ENCODE measurements at regions not wholly inside any gene's neighbourhood (a gene's known extent, or its start where the extent isn't known, plus 50 kb on each side); places are given as distances from the start of the nearest gene placed in this dataset.

DNA sequence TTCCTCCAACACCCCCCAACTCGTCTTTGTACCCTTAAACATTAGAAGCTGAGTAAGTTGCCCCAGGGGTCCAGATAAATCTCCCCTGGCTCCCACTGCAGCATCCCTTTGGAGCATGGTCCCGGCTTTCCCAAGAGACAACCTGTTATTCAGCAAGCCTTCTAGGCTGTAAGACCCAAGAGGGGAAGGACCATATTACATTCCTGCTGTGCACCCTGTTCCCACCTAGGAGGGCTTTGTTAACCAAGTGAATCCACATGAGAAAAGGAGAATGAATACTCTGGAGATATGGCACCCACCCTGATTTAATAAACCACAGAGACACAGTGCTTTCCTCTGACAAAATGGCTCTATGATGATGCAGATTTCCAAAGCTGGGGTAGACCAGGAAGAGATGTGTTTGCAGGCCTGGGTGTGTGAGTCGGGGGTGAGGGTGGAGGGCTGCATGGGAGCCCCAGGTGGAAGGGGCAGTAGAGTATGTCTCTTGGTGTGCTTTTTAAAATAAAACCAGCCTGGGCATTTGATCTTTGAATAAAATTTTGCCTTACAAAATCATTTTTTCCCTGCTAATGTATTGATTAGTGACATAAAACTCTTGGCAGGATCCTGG lies 325.2 kb downstream of the DRD1 start:
- no peaks in the 10 kb centered on the region for H3K27me3 Mint-ChIP-seq
- no peak overlapping the region for H3K4me3 Mint-ChIP-seq
- H3K9me3 Mint-ChIP-seq = no peaks in the 10 kb centered on the region
- H3K4me1 Mint-ChIP-seq (ENCODE audit: low read depth) = no peaks in the 10 kb centered on the region
- no peak overlapping the region for H3K27ac Mint-ChIP-seq
- no peaks in the 10 kb centered on the region for H3K36me3 Mint-ChIP-seq (ENCODE audit: low read depth)

DNA sequence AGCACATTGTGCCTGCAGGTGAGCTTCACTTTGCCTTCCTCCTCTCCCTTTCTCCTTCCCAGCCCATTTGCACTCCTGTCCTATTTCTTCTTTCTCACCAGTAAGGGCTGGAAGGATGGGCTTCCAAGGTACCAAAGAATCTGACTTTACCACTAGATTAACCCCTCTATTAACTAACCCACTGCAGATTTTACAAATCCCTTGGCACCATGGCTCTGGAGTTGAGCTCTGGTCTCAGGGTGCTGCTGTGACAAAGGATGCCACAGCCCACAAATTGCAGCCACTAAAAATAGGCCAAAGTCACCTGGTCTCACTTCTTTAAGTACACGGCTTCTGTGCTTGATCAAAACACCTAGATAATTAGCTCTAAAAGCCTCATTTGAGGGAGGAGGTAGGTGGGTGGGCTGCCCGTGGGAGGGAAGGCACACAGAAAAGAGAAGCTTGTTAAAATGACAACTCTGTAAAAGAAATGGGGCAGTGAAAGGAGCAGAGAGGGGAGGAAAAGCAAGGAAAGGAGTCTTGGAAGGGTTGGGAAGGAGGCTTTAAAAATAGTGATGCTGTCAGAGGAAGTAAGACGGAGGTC lies 327.4 kb downstream of the DRD1 start:
- no peaks in the 10 kb centered on the region for H3K4me1 Mint-ChIP-seq (ENCODE audit: low read depth)
- no peaks in the 10 kb centered on the region for H3K36me3 Mint-ChIP-seq (ENCODE audit: low read depth)
- H3K27ac Mint-ChIP-seq = no peak overlapping the region
- H3K4me3 Mint-ChIP-seq = no peak overlapping the region
- no peaks in the 10 kb centered on the region for H3K9me3 Mint-ChIP-seq
- H3K27me3 Mint-ChIP-seq = no peaks in the 10 kb centered on the region

DNA sequence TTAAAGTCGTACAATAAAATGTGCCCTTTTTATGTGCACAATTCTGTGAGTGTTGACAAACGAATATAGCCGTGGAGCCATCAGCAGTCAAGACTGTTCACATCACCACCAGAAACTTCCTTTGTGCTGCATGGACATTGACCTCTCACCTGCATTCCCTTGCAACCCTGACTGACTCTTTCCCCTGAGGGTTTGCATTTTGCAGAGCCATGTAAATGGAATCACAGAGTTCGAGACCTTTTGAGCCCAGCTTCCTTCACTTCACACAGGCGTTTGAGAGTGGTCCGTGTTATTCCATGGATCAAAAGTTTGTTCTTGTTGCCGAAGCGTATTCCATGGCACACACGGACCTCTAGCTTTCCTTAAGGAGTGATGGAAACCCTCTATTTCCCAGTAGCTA lies 328.2 kb downstream of the DRD1 start:
- no peak overlapping the region for H3K4me3 Mint-ChIP-seq
- no peaks in the 10 kb centered on the region for H3K36me3 Mint-ChIP-seq (ENCODE audit: low read depth)
- no peak overlapping the region for H3K27ac Mint-ChIP-seq
- no peaks in the 10 kb centered on the region for H3K27me3 Mint-ChIP-seq
- H3K9me3 Mint-ChIP-seq = no peaks in the 10 kb centered on the region
- no peaks in the 10 kb centered on the region for H3K4me1 Mint-ChIP-seq (ENCODE audit: low read depth)

DNA sequence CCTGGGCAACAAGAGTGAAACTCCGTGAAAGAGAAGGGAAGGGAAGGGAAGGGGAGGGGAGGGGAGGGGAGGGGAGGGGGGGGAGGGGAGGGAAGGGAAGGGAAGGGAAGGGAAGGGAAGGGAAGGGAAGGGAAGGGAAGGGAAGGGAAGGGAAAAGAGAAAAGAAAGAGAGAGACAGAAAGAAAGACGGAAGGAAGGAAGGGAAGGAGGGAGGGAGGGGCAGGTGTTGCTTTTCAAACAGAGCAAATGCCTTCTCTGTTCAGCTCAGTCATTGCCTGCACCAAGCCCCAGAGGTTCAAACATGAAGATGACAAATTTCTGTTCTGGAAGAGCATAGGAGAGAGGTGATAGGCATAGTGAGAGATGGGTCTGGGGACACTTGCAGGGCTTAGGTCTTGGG lies 330.0 kb downstream of the DRD1 start:
- Mint-ChIP-seq H3K4me1 (ENCODE audit: low read depth) (no peaks in the 10 kb centered on the region), H3K27me3 (no peaks in the 10 kb centered on the region), H3K27ac (no peak overlapping the region), H3K36me3 (ENCODE audit: low read depth) (no peaks in the 10 kb centered on the region), H3K9me3 (peaks cover 8% of the 10 kb centered on the region), H3K4me3 (no peak overlapping the region)

DNA sequence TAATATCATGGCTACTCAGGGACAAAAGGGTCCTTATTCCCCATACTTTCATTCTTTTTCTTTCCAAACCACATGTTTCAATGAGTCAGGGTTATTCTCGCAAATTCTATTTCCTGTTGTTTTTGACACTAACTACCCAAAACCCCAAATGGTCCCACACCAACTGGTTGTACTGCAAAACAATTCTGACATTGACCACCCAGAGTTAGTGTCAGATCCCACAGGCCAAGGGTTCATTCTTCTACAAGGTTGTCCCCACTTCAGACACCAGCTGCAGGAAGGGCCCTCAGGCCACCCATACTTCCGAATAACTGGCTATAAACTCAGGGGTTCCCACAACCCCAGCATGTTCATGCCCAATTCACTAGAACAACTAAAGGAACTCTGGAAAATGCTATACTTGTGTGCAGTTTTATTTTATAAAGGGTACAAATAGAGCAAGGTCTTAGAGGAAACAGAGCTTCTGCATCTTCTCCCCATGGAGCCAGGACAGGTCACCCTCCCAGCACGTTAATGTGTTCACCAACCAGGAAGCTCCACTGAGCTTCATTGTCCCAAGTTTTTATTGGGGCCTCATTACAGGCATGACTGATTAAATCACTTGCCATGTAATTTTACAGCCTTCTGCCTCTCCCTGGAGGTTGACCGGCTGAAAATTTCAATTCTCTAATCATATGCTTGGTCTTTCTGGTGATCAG lies 334.8 kb downstream of the DRD1 start:
- H3K27ac Mint-ChIP-seq = no peak overlapping the region
- peaks cover 3% of the 10 kb centered on the region for H3K27me3 Mint-ChIP-seq
- H3K4me3 Mint-ChIP-seq = no peak overlapping the region
- no peaks in the 10 kb centered on the region for H3K4me1 Mint-ChIP-seq (ENCODE audit: low read depth)
- no peaks in the 10 kb centered on the region for H3K36me3 Mint-ChIP-seq (ENCODE audit: low read depth)
- peaks cover 8% of the 10 kb centered on the region for H3K9me3 Mint-ChIP-seq

DNA sequence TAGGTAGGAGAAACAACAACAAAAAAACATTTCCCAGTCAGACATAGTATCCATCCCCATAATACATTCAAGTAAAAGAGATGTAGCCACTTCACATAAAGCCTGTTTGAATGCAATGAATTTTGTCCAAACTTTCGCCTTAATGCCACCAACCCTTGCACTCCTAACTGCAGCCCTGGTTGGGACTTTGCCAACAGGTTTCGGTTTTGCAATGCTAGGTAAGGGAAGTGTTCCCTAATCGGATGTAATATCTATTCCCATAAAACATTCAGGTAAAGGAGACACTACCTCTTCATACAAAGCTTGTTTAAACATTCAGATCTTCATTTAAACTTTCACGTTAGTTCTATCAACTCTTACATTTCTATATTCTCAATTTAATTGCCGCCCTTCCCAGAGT lies 336.1 kb downstream of the DRD1 start:
- H3K9me3 Mint-ChIP-seq = peaks cover 8% of the 10 kb centered on the region
- no peaks in the 10 kb centered on the region for H3K36me3 Mint-ChIP-seq (ENCODE audit: low read depth)
- no peak overlapping the region for H3K4me3 Mint-ChIP-seq
- H3K27me3 Mint-ChIP-seq = peaks cover 4% of the 10 kb centered on the region
- H3K27ac Mint-ChIP-seq = no peak overlapping the region
- H3K4me1 Mint-ChIP-seq (ENCODE audit: low read depth) = no peaks in the 10 kb centered on the region

DNA sequence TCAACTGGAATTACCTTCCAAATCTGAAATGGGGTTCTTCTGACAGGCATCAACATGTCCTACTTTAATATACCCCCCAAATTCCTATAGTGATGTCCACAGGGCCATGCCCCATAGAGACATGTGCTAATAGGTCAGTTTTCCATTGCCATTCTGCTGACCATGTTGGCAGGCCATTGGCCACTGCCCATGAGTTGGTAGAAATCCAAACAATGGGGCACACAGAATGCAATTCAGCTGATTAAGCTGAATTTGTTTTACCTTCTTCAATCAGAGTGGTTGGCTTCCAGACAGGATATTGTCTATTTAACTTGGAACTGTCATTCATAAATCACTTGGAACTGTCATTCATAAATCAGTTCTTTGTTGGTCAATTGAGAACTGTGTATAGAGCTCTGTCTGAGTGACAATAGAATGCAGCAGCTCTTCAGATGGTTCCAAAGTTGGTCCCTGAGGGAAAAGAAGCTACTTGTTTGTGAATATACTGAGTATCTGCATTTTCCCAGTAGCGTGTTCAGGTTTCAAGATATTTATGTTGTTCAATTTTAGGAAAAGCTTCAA lies 336.9 kb downstream of the DRD1 start:
- Mint-ChIP-seq H3K4me3 (no peak overlapping the region), H3K27ac (no peak overlapping the region), H3K36me3 (ENCODE audit: low read depth) (no peaks in the 10 kb centered on the region), H3K9me3 (peaks cover 8% of the 10 kb centered on the region), H3K27me3 (peaks cover 8% of the 10 kb centered on the region), H3K4me1 (ENCODE audit: low read depth) (no peaks in the 10 kb centered on the region)

DNA sequence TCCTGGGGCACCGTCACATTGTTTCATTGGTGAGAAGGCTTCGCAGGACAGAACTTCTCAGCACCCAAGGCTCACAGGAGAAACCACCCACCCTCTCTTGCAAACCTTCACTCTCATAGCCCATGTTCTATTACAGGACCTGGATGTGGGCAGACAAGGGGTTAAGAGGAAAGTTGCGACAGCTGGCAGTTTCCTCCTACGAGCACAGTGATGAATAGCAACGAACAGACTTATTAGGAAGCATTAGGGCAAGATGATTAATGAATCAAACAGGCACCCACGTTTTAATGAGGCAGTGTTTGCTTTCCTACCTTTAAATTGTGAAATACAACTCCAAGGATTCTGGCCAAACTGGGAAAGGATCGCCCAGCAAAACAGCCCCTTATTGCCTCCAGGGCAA lies 339.3 kb downstream of the DRD1 start:
- Mint-ChIP-seq H3K4me3 (no peak overlapping the region), H3K27me3 (peaks cover 8% of the 10 kb centered on the region), H3K36me3 (ENCODE audit: low read depth) (no peaks in the 10 kb centered on the region), H3K27ac (no peak overlapping the region), H3K4me1 (ENCODE audit: low read depth) (no peaks in the 10 kb centered on the region), H3K9me3 (peaks cover 7% of the 10 kb centered on the region)

DNA sequence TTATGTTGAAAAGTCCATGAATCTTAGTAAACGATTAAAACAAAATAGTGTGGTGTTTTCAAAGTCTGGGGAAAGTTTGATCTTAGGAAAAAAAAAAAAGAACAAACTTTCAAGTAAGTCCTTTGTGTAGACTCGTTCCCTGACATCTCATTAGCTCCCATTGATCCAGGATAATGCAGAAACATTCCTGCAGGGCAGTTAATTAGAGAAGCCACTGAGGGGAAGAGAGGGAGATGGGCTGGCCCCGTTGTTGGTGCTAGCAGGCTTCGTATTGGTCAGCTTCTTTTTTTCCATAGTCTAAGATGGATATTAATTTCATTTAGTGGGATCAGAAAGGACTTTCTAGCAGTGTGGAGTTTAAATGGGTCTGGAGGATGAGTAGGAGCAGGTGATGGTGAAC lies 340.2 kb downstream of the DRD1 start:
- Mint-ChIP-seq H3K4me1 (ENCODE audit: low read depth) (no peaks in the 10 kb centered on the region), H3K27me3 (peaks cover 11% of the 10 kb centered on the region), H3K4me3 (no peak overlapping the region), H3K27ac (no peak overlapping the region), H3K9me3 (no peaks in the 10 kb centered on the region), H3K36me3 (ENCODE audit: low read depth) (no peaks in the 10 kb centered on the region)

DNA sequence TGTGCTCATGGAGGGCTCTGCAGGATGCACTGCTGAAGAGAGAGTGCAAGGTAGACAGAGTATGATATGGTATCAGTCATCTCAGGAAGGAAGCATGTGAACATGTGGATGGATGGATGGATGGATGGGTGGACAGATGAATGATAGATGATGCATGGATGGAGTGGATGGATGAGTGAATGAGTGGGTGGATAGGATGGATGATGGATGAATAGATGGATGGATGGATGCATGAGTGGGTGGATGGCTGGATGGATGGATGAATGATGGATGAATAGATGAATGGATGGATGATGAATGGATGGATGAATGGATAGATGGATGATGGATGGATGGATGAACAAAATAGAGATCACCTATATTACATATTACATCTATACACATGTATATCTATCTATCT lies 341.3 kb downstream of the DRD1 start:
- no peak overlapping the region for H3K4me3 Mint-ChIP-seq
- no peaks in the 10 kb centered on the region for H3K36me3 Mint-ChIP-seq (ENCODE audit: low read depth)
- H3K9me3 Mint-ChIP-seq = no peaks in the 10 kb centered on the region
- H3K27me3 Mint-ChIP-seq = peaks cover 11% of the 10 kb centered on the region
- H3K4me1 Mint-ChIP-seq (ENCODE audit: low read depth) = no peaks in the 10 kb centered on the region
- H3K27ac Mint-ChIP-seq = no peak overlapping the region

DNA sequence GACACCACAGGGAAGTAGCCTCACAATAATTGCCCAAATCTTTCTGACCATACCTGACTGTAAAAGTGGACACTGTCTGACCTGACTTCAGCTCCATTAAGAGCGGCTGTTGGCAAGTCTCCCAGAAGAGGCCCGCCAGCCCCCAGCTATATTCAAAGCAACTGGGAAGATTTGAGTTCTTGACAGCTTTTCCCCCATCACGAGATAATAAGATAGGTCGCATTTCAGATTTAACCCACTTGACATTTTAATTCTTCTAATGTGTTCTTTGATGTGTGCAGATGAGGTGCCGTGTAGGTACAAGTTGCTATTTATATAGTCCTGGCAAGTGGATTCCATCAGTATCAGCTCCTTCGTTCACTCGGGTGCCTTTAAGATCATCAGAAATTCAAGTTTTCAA lies 345.7 kb downstream of the DRD1 start:
- H3K4me3 Mint-ChIP-seq = no peak overlapping the region
- no peaks in the 10 kb centered on the region for H3K4me1 Mint-ChIP-seq (ENCODE audit: low read depth)
- H3K9me3 Mint-ChIP-seq = no peaks in the 10 kb centered on the region
- H3K27ac Mint-ChIP-seq = no peak overlapping the region
- peaks cover 8% of the 10 kb centered on the region for H3K27me3 Mint-ChIP-seq
- H3K36me3 Mint-ChIP-seq (ENCODE audit: low read depth) = no peaks in the 10 kb centered on the region

DNA sequence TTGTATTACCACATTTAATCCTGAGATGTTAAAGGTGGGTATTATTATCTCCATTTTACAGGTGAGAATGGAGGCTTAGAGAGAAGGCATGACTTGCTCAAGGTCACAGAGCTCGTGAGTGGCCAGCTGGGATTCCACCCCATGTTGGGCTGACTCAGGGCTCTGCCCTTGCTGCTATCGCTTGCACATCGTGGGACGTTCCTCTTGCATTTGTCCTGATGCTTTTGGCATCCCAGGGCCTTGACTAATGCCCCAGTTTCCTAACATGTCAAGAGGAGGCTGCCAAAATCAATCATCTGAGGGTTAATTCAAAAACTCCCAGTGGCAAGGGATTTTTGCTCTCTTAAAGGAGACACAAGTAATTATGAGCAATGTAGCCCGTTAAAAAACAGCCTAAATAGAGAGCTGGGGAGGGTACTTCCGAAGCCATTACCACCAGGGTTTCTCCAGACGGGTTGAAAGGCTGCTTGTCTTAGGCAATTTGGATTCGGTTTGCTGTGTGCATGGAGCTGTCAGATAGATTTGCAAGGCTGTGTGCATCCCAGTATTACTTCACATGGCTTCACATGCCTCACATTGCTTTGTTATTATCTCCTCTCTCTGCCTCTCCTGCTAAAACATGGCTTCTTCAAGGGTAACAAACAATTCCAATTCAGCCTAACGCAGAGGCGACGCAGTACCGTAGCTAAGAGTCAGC lies 347.4 kb downstream of the DRD1 start:
- H3K9me3 Mint-ChIP-seq = no peaks in the 10 kb centered on the region

DNA sequence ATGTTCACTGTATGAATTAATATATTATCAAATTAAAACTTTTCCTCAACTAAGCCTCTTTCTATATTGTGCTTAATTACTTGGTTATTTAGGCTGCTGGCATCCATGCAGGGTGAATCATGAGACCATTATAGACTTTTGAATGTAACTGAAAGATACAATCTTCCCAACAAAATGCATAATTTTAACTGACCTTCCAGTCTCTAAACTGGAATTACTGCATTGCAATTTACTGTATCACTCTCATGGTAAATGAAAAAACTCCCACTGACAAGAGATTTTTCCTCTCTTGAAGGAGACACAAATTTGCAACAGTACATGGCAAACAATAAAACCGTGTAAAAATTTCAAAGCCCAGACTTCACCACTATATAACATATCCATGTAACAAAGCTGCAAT lies 349.5 kb downstream of the DRD1 start:
- Mint-ChIP-seq H3K9me3 (no peaks in the 10 kb centered on the region), H3K27ac (no peak overlapping the region), H3K4me1 (ENCODE audit: low read depth) (no peaks in the 10 kb centered on the region)

More for the DNA sequence above, 347.4 kb downstream of the DRD1 start:
- no peaks in the 10 kb centered on the region for H3K36me3 Mint-ChIP-seq (ENCODE audit: low read depth)
- H3K27ac Mint-ChIP-seq = no peak overlapping the region
- H3K4me3 Mint-ChIP-seq = no peak overlapping the region
- no peaks in the 10 kb centered on the region for H3K4me1 Mint-ChIP-seq (ENCODE audit: low read depth)
- H3K27me3 Mint-ChIP-seq = peaks cover 3% of the 10 kb centered on the region

DNA sequence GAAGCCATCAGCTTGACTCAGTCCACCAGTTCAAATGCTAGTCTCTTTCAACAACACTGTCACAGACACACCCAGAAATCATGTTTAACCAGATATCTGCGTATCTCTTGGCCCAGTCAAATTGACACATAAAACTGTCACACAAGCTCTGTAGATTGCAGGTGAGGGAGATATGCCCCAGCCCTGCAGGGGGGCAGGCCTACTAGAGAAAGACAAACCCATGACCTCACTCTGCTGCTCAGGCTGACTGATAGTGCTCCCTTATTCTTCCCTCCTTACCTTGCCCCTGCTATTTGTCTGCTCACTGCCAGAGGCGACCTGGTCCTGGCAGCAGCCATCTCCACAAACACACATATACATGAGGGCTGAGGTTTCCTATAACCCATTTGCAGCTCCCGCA lies 351.3 kb downstream of the DRD1 start:
- no peak overlapping the region for H3K27ac Mint-ChIP-seq
- H3K4me3 Mint-ChIP-seq = no peak overlapping the region
- no peaks in the 10 kb centered on the region for H3K27me3 Mint-ChIP-seq
- no peaks in the 10 kb centered on the region for H3K9me3 Mint-ChIP-seq
- H3K36me3 Mint-ChIP-seq (ENCODE audit: low read depth) = no peaks in the 10 kb centered on the region
- no peaks in the 10 kb centered on the region for H3K4me1 Mint-ChIP-seq (ENCODE audit: low read depth)

More for the DNA sequence above, 349.5 kb downstream of the DRD1 start:
- H3K27me3 Mint-ChIP-seq = peaks cover 3% of the 10 kb centered on the region
- H3K4me3 Mint-ChIP-seq = no peak overlapping the region
- no peaks in the 10 kb centered on the region for H3K36me3 Mint-ChIP-seq (ENCODE audit: low read depth)

DNA sequence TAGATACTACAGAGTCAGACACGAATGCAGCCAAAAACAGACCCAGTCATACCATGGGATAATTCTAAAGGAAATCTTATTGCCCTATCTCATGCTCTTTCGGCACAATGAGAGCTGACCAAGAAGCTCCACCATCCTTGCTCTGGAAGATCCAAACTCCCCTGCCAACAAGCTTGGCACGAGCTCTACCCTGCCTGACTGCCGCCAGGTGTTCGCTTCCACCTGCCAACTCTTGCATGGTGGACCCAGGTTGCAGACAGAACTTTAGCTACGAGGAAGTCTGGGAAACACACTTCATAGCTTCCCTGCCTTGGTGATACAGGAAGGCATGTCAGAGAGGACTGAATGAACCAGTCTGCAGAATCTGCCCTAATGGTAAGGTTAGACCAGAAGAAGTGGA lies 355.0 kb downstream of the DRD1 start:
- Mint-ChIP-seq H3K4me1 (ENCODE audit: low read depth) (no peaks in the 10 kb centered on the region), H3K9me3 (no peaks in the 10 kb centered on the region), H3K27me3 (peaks cover 5% of the 10 kb centered on the region), H3K4me3 (no peak overlapping the region), H3K36me3 (ENCODE audit: low read depth) (no peaks in the 10 kb centered on the region), H3K27ac (no peak overlapping the region)

Measured in stimulated activated naive CD8-positive, alpha-beta T cell treated with anti-CD3 and anti-CD28 coated beads, Interleukin-15, Interleukin-2, amounts not matched to agents 100 ng/mL and 50 ng/mL, for 24 hours (primary cell).